Neural cell (in vitro differentiated cells): ENCODE measurements at regions not wholly inside any gene's neighbourhood (a gene's known extent, or its start where the extent isn't known, plus 50 kb on each side); places are given as distances from the start of the nearest gene placed in this dataset.

Experiments used
- EP300 ChIP-seq: fragments of 450-650 bp; conservative IDR thresholded peaks from 2 replicates; pipeline ENCODE4 v1.6.1; 2014; ENCODE audit warnings: antibody characterized with exemption, mild to moderate bottlenecking, moderate library complexity; ENCODE audit not compliant: poor library complexity, severe bottlenecking
- EZH2 ChIP-seq: fragments of 200-600, 300-800 bp; shearing (Covaris generic), sonication (generic); IDR thresholded peaks from 2 replicates; pipeline ENCODE4 v1.6.1; 2014; ENCODE audit warnings: antibody characterized with exemption, low read length, borderline replicate concordance, mild to moderate bottlenecking; ENCODE audit not compliant: insufficient read depth, poor library complexity, severe bottlenecking
- MXI1 ChIP-seq: fragments of 450-650 bp; conservative IDR thresholded peaks from 2 replicates; pipeline ENCODE4 v1.6.1; 2014; ENCODE audit warnings: antibody characterized with exemption, mild to moderate bottlenecking; ENCODE audit not compliant: poor library complexity, severe bottlenecking
- POLR2AphosphoS5 ChIP-seq: IDR thresholded peaks from 2 replicates; pipeline ENCODE4 v1.6.1; 2012
- RAD21 ChIP-seq: fragments of 450-650 bp; conservative IDR thresholded peaks from 2 replicates; pipeline ENCODE4 v1.6.1; 2014; ENCODE audit warnings: antibody characterized with exemption, mild to moderate bottlenecking, moderate library complexity
- REST ChIP-seq: IDR thresholded peaks from 2 replicates; pipeline ENCODE4 v1.6.1; 2012; ENCODE audit warnings: borderline replicate concordance
- SMC3 ChIP-seq: fragments of 450-650 bp; conservative IDR thresholded peaks from 2 replicates; pipeline ENCODE4 v1.6.1; 2014; ENCODE audit warnings: antibody characterized with exemption, mild to moderate bottlenecking, moderate library complexity; ENCODE audit not compliant: poor library complexity
- TF ChIP-seq, protein P1 (sequence below): fragments of 450-650 bp; IDR thresholded peaks from 2 replicates; pipeline ENCODE4 v1.5.1; 2014; ENCODE audit warnings: antibody characterized with exemption, mild to moderate bottlenecking, moderate library complexity; ENCODE audit not compliant: poor library complexity, severe bottlenecking

GRCh38 chr1:14168326-14169063 lies 430.0 kb upstream of the KAZN start:
- TF ChIP-seq, protein P1, sequence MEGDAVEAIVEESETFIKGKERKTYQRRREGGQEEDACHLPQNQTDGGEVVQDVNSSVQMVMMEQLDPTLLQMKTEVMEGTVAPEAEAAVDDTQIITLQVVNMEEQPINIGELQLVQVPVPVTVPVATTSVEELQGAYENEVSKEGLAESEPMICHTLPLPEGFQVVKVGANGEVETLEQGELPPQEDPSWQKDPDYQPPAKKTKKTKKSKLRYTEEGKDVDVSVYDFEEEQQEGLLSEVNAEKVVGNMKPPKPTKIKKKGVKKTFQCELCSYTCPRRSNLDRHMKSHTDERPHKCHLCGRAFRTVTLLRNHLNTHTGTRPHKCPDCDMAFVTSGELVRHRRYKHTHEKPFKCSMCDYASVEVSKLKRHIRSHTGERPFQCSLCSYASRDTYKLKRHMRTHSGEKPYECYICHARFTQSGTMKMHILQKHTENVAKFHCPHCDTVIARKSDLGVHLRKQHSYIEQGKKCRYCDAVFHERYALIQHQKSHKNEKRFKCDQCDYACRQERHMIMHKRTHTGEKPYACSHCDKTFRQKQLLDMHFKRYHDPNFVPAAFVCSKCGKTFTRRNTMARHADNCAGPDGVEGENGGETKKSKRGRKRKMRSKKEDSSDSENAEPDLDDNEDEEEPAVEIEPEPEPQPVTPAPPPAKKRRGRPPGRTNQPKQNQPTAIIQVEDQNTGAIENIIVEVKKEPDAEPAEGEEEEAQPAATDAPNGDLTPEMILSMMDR, result no peak
- TF ChIP-seq RAD21 (no peak), SMC3 (no peak), EP300 (no peak), POLR2AphosphoS5 (no peak), MXI1 (no peak), EZH2 (no peak), REST (no peak)
